ENCODE measurements at regions not wholly inside any gene's neighbourhood (a gene's known extent, or its start where the extent isn't known, plus 50 kb on each side); places are given as distances from the start of the nearest gene placed in this dataset.
"Not testable (repeated sequence)": the region's sequence is repeated elsewhere in the genome, so short reads cannot be mapped to it uniquely, and the experiment has no call there.

- no peaks in the 10 kb centered on the region for H3K36me3 ChIP-seq
- H3K9me3 ChIP-seq (replicated peaks in 1 of 11): no peaks in the 10 kb centered on the region
These were observed 387.7 kb upstream of the SASH1 start for GRCh38 chr6:147954938-147955337.

GRCh38 chr6:147958683-147959082 lies 384.0 kb upstream of the SASH1 start:
- Histone ChIP-seq H4K20me1 (no peaks in the 10 kb centered on the region), H3K27me3 (no peaks in the 10 kb centered on the region), H3K4me1 (no peaks in the 10 kb centered on the region), H3K4me3 (no peak overlapping the region), H3K36me3 (no peaks in the 10 kb centered on the region), H3K9ac (no peak overlapping the region), H3K4me2 (no peak overlapping the region), H3K9me3 (replicated peaks in 1 of 11) (no peaks in the 10 kb centered on the region; a peak in 1 of 22 replicates), H3K27ac (no peak overlapping the region)
- no peak for TF ChIP-seq Cebpa-rat (IDR thresholded peaks at IDR 0.05)

More at GRCh38 chr6:147954938-147955337, 387.7 kb upstream of the SASH1 start:
- Histone ChIP-seq H3K4me3 (no peak overlapping the region), H3K27me3 (no peaks in the 10 kb centered on the region), H4K20me1 (no peaks in the 10 kb centered on the region), H3K9ac (no peak overlapping the region), H3K4me1 (peaks cover 0 to 9% (median 0%) of the 10 kb centered on the region in 10 experiments; a peak in 5 of 20 replicates), H3K27ac (no peak overlapping the region), H3K4me2 (no peak overlapping the region)
- TF ChIP-seq Cebpa-rat (IDR thresholded peaks at IDR 0.05): no peak

DNA sequence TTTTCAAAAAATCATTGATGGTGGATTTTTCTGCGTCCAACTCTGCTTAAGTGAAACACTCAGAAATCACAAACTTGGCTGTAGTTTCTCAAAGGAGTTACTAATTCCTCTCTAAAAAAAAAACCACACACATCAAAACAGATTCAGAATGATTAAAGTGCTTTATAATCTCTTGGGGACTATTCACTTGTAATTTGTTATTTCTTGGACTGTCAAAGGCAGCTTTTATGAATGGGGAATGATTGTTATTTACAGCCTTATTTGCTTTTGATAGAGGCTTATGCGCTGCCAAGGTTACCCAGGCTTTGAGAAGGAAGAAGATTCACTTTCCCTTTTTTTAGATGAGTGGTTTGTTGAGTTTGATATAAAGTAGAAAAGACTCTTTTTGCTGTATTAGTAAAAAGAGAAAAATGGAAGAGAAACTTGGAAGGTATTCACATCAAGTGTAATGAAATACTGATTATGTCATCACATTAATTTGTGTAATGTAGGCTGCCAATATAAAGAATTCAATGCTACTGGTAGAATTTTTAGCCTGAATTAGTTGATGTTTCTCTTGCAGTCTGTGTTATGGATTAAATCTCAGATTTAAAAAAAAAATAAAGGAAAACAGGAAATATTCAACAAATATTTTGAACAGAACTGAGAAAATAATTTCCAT lies 381.0 kb upstream of the SASH1 start:
- no peak overlapping the region for H3K4me3 ChIP-seq
- H3K36me3 ChIP-seq: no peaks in the 10 kb centered on the region
- H3K9ac ChIP-seq: no peak overlapping the region
- no peaks in the 10 kb centered on the region for H3K27me3 ChIP-seq
- H3K4me1 ChIP-seq: no peaks in the 10 kb centered on the region
- TF ChIP-seq Cebpa-rat (IDR thresholded peaks at IDR 0.05): no peak
- no peaks in the 10 kb centered on the region for H4K20me1 ChIP-seq
- H3K9me3 ChIP-seq (replicated peaks in 1 of 11): no peaks in the 10 kb centered on the region; a peak in 2 of 22 replicates
- no peak overlapping the region for H3K4me2 ChIP-seq
- H3K27ac ChIP-seq: no peak overlapping the region

GRCh38 chr6:147965448-147965847 lies 377.2 kb upstream of the SASH1 start:
- H3K9me3 ChIP-seq (replicated peaks in 1 of 11); H4K20me1 ChIP-seq; H3K4me3 ChIP-seq; H3K27ac ChIP-seq; H3K9ac ChIP-seq; H3K36me3 ChIP-seq; H3K4me2 ChIP-seq; H3K4me1 ChIP-seq; H3K27me3 ChIP-seq: not testable (repeated sequence)

DNA sequence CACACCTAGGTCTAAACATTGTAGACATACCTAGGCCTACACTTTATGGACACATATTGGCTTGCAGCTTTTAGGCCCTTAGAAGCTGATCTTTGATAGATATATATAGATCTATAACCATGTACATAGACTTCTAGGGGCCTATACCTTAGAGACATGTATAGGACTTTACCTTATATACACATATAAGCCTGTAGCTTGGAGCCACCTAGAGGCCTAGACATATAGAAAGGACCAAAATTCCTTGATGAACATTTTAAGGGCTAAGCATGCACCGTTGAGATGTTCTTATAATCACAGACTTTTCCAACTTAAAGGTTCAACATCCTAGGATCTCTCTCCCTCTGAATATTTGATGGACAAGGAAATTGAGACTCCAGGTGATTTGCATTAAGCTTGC lies 371.7 kb upstream of the SASH1 start:
- H3K9ac ChIP-seq: no peak overlapping the region
- H3K27me3 ChIP-seq: no peaks in the 10 kb centered on the region
- H4K20me1 ChIP-seq: no peaks in the 10 kb centered on the region
- TF ChIP-seq Cebpa-rat (IDR thresholded peaks at IDR 0.05): no peak
- H3K4me3 ChIP-seq: no peak overlapping the region
- H3K9me3 ChIP-seq (replicated peaks in 1 of 11): no peaks in the 10 kb centered on the region
- no peaks in the 10 kb centered on the region for H3K36me3 ChIP-seq
- no peak overlapping the region for H3K27ac ChIP-seq
- H3K4me1 ChIP-seq: peaks cover 0 to 7% (median 0%) of the 10 kb centered on the region in 10 experiments; a peak in 1 of 20 replicates
- H3K4me2 ChIP-seq: no peak overlapping the region

GRCh38 chr6:147972448-147972847 lies 370.2 kb upstream of the SASH1 start:
- Histone ChIP-seq H3K4me2 (no peak overlapping the region), H3K9ac (no peak overlapping the region), H3K4me3 (no peak overlapping the region), H3K27ac (no peak overlapping the region), H3K9me3 (replicated peaks in 1 of 11) (no peaks in the 10 kb centered on the region), H3K27me3 (no peaks in the 10 kb centered on the region), H4K20me1 (no peaks in the 10 kb centered on the region), H3K36me3 (no peaks in the 10 kb centered on the region), H3K4me1 (peaks cover 0 to 7% (median 0%) of the 10 kb centered on the region in 10 experiments; a peak in 1 of 20 replicates)
- no peak for TF ChIP-seq Cebpa-rat (IDR thresholded peaks at IDR 0.05)

DNA sequence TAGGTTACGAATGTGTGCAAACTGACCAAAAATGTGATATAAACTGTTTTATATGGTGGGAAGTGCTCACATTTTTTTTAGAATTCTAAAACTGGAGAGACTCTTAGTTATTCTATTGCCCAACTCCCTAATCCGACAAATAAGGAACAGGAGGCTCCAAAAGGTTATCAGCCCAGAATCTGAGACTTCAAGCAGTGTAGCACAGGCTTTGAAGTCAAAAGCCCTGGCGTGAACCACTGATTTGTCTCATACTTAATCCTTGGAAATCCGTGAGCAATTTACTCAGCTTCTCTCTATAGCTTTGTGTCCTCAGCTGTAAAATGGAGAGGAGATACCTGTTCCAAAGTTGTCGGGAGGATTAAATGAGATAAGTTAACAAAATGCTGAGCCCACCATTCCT lies 368.8 kb upstream of the SASH1 start:
- H3K27ac ChIP-seq: no peak overlapping the region
- H3K9me3 ChIP-seq (replicated peaks in 1 of 11): no peaks in the 10 kb centered on the region
- no peak overlapping the region for H3K9ac ChIP-seq
- H4K20me1 ChIP-seq: no peaks in the 10 kb centered on the region
- peaks cover 0 to 7% (median 0%) of the 10 kb centered on the region in 10 experiments; a peak in 1 of 20 replicates for H3K4me1 ChIP-seq
- H3K4me2 ChIP-seq: no peak overlapping the region
- no peaks in the 10 kb centered on the region for H3K36me3 ChIP-seq
- TF ChIP-seq Cebpa-rat (IDR thresholded peaks at IDR 0.05): no peak
- no peaks in the 10 kb centered on the region for H3K27me3 ChIP-seq
- no peak overlapping the region for H3K4me3 ChIP-seq

DNA sequence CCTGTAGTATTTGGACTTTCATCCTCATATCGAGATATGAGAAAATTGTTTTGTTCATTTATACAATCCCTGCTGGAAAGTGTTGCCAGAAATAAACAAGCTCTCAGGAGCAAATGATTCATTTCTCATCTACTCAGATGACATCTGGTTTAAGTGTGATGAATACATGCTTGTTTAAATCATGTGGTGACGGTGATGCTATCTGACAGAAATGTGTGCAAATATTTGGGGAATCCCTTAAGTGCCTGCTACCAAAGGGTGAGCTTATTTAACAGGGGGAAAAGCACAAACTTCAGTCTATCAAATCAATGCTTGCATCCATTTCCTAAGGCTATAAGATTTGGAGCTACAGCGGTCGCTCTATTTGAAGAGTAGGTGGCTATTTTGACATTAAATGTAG lies 368.3 kb upstream of the SASH1 start:
- H3K4me3 ChIP-seq: no peak overlapping the region
- H3K4me1 ChIP-seq: peaks cover 0 to 4% (median 0%) of the 10 kb centered on the region in 10 experiments; a peak in 1 of 20 replicates
- H3K27me3 ChIP-seq: no peaks in the 10 kb centered on the region
- no peak for TF ChIP-seq Cebpa-rat (IDR thresholded peaks at IDR 0.05)
- no peak overlapping the region for H3K9ac ChIP-seq
- H3K27ac ChIP-seq: no peak overlapping the region
- H3K9me3 ChIP-seq (replicated peaks in 1 of 11): no peaks in the 10 kb centered on the region
- no peak overlapping the region for H3K4me2 ChIP-seq
- no peaks in the 10 kb centered on the region for H4K20me1 ChIP-seq
- H3K36me3 ChIP-seq: no peaks in the 10 kb centered on the region

GRCh38 chr6:147977851-147978465 lies 364.7 kb upstream of the SASH1 start:
- H3K4me2 ChIP-seq: no peak overlapping the region
- no peaks in the 10 kb centered on the region for H3K27me3 ChIP-seq
- no peak overlapping the region for H3K4me3 ChIP-seq
- TF ChIP-seq Cebpa-rat (IDR thresholded peaks at IDR 0.05): no peak
- no peaks in the 10 kb centered on the region for H3K36me3 ChIP-seq
- H3K4me1 ChIP-seq: no peaks in the 10 kb centered on the region
- no peak overlapping the region for H3K9ac ChIP-seq
- no peaks in the 10 kb centered on the region for H4K20me1 ChIP-seq
- H3K27ac ChIP-seq: no peak overlapping the region
- no peaks in the 10 kb centered on the region for H3K9me3 ChIP-seq (replicated peaks in 1 of 11)

GRCh38 chr6:147979966-147980365 lies 362.7 kb upstream of the SASH1 start:
- no peak for TF ChIP-seq Cebpa-rat (IDR thresholded peaks at IDR 0.05)
- Histone ChIP-seq H3K4me2 (no peak overlapping the region), H3K4me3 (no peak overlapping the region), H4K20me1 (no peaks in the 10 kb centered on the region), H3K9me3 (replicated peaks in 1 of 11) (no peaks in the 10 kb centered on the region), H3K27ac (no peak overlapping the region), H3K9ac (no peak overlapping the region), H3K27me3 (no peaks in the 10 kb centered on the region), H3K4me1 (no peaks in the 10 kb centered on the region), H3K36me3 (no peaks in the 10 kb centered on the region)

Data from BLaER1 treated with 17β-estradiol and CSF1 and Interleukin-3, amounts not matched to agents 10 nM and 100 nM (cell line).